DND-41 (cell line): ENCODE measurements at regions not wholly inside any gene's neighbourhood (a gene's known extent, or its start where the extent isn't known, plus 50 kb on each side); places are given as distances from the start of the nearest gene placed in this dataset.

Experiments used
- ATAC-seq: fragments of 200-7000 bp; cut with Tn5 transposase; 3 replicates; pipeline ENCODE4 v1.9.1; 2021; ENCODE audit warnings: low read depth; ENCODE audit not compliant: insufficient read depth
- DNase-seq: peaks from one replicate; pipeline ENCODE4 v3.0.0-alpha.2; 2020
- H2AFZ ChIP-seq: 2 replicates; pipeline ENCODE4 v1.6.0; 2012; ENCODE audit warnings: low read depth, low read length
- H3K27ac ChIP-seq: 2 replicates; pipeline ENCODE4 v1.5.1; 2012; ENCODE audit warnings: low read length, inconsistent platforms
- H3K27me3 ChIP-seq: fragments of 200-600 bp; sonication (generic); 2 replicates; pipeline ENCODE4 v1.6.0; 2012; ENCODE audit warnings: low read length, mild to moderate bottlenecking, inconsistent platforms; ENCODE audit not compliant: insufficient read depth, poor library complexity
- H3K36me3 ChIP-seq: 2 replicates; pipeline ENCODE4 v1.5.1; 2012; ENCODE audit warnings: low read length, inconsistent platforms; ENCODE audit not compliant: insufficient read depth
- H3K4me1 ChIP-seq: 2 replicates; pipeline ENCODE4 v1.5.1; 2012; ENCODE audit warnings: mild to moderate bottlenecking, low read length; ENCODE audit not compliant: insufficient read depth
- H3K4me2 ChIP-seq: 2 replicates; pipeline ENCODE4 v1.6.0; 2012; ENCODE audit warnings: mild to moderate bottlenecking, moderate library complexity, low read length, inconsistent platforms; ENCODE audit not compliant: insufficient read depth
- H3K4me3 ChIP-seq, 2 experiments: fragments of 200-600 bp in 1 of 2; shearing (Covaris generic) in 1 of 2; 2 replicates each; pipeline ENCODE4 v1.5.1; 2012 to 2016; ENCODE audit warnings: inconsistent platforms in 2 of 2, low read length in 2 of 2, mild to moderate bottlenecking in 2 of 2, low read depth in 1 of 2, moderate library complexity in 1 of 2
- H3K79me2 ChIP-seq: 2 replicates; pipeline ENCODE4 v1.6.0; 2012; ENCODE audit warnings: low read length, inconsistent platforms; ENCODE audit not compliant: insufficient read depth
- H3K9ac ChIP-seq: 2 replicates; pipeline ENCODE4 v1.6.0; 2012; ENCODE audit warnings: low read depth, mild to moderate bottlenecking, inconsistent platforms, low read length, moderate library complexity
- H3K9me3 ChIP-seq: 2 replicates; pipeline ENCODE4 v1.5.1; 2012; ENCODE audit warnings: low read length, moderate library complexity, mild to moderate bottlenecking, inconsistent platforms; ENCODE audit not compliant: insufficient read depth, severe bottlenecking
- H4K20me1 ChIP-seq: 2 replicates; pipeline ENCODE4 v1.6.0; 2012; ENCODE audit warnings: low read length; ENCODE audit not compliant: insufficient read depth
- EZH2 ChIP-seq: IDR thresholded peaks from 3 replicates; pipeline ENCODE4 v1.6.1; 2012; ENCODE audit warnings: borderline replicate concordance, low read depth, mild to moderate bottlenecking, moderate library complexity, low read length, inconsistent platforms; ENCODE audit not compliant: severe bottlenecking
- TF ChIP-seq, protein P1 (sequence below): IDR thresholded peaks from 2 replicates; pipeline ENCODE4 v1.5.1; 2012; ENCODE audit warnings: borderline replicate concordance, low read length, moderate library complexity, mild to moderate bottlenecking; ENCODE audit not compliant: poor library complexity, severe bottlenecking; ENCODE audit errors: extremely low read depth

DNA sequence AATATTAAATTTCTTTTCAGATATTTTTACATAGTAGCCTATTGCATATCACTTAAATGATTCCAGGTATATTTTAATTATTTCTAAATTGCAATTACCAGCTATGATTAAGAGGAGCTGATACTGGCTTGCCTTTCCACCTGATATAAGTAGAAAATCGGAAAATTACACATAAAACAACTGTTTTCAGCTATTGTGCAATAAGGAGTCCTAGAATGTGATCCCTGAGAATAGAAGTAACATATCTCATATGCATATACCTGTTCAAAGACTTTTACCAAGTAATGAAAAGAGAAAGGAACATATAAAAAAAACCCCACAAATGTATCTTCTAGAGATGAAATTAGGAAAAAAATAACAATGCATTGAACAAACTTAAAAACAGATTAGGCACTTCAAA is 1354.6 kb upstream of the PCDH9 start:
- DNase-seq: no peak
- H3K4me2 ChIP-seq: no peak overlapping the region
- H3K27ac ChIP-seq: no peak overlapping the region
- H3K27me3 ChIP-seq: no peaks in the 10 kb centered on the region
- H4K20me1 ChIP-seq: no peaks in the 10 kb centered on the region
- no peaks in the 10 kb centered on the region for H3K36me3 ChIP-seq
- H3K79me2 ChIP-seq: no peaks in the 10 kb centered on the region
- H3K9ac ChIP-seq: no peak overlapping the region
- H3K9me3 ChIP-seq: no peaks in the 10 kb centered on the region
- TF ChIP-seq, protein P1, sequence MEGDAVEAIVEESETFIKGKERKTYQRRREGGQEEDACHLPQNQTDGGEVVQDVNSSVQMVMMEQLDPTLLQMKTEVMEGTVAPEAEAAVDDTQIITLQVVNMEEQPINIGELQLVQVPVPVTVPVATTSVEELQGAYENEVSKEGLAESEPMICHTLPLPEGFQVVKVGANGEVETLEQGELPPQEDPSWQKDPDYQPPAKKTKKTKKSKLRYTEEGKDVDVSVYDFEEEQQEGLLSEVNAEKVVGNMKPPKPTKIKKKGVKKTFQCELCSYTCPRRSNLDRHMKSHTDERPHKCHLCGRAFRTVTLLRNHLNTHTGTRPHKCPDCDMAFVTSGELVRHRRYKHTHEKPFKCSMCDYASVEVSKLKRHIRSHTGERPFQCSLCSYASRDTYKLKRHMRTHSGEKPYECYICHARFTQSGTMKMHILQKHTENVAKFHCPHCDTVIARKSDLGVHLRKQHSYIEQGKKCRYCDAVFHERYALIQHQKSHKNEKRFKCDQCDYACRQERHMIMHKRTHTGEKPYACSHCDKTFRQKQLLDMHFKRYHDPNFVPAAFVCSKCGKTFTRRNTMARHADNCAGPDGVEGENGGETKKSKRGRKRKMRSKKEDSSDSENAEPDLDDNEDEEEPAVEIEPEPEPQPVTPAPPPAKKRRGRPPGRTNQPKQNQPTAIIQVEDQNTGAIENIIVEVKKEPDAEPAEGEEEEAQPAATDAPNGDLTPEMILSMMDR: no peak
- no peak for TF ChIP-seq EZH2
- no peak overlapping the region for H2AFZ ChIP-seq
- ATAC-seq: no peak
- H3K4me3 ChIP-seq: no peak overlapping the region
- no peaks in the 10 kb centered on the region for H3K4me1 ChIP-seq

GRCh38 chr13:68574053-68574452 is 1343.9 kb upstream of the PCDH9 start:
- no peak for ATAC-seq
- H4K20me1 ChIP-seq: no peaks in the 10 kb centered on the region
- H3K9ac ChIP-seq: no peak overlapping the region
- no peaks in the 10 kb centered on the region for H3K9me3 ChIP-seq
- H3K27ac ChIP-seq: no peak overlapping the region
- H3K36me3 ChIP-seq: no peaks in the 10 kb centered on the region
- no peak overlapping the region for H3K4me3 ChIP-seq
- no peak overlapping the region for H3K4me2 ChIP-seq
- TF ChIP-seq EZH2: no peak
- no peaks in the 10 kb centered on the region for H3K4me1 ChIP-seq
- H3K27me3 ChIP-seq: no peaks in the 10 kb centered on the region
- no peaks in the 10 kb centered on the region for H3K79me2 ChIP-seq
- H2AFZ ChIP-seq: no peak overlapping the region
- DNase-seq: no peak

DNA sequence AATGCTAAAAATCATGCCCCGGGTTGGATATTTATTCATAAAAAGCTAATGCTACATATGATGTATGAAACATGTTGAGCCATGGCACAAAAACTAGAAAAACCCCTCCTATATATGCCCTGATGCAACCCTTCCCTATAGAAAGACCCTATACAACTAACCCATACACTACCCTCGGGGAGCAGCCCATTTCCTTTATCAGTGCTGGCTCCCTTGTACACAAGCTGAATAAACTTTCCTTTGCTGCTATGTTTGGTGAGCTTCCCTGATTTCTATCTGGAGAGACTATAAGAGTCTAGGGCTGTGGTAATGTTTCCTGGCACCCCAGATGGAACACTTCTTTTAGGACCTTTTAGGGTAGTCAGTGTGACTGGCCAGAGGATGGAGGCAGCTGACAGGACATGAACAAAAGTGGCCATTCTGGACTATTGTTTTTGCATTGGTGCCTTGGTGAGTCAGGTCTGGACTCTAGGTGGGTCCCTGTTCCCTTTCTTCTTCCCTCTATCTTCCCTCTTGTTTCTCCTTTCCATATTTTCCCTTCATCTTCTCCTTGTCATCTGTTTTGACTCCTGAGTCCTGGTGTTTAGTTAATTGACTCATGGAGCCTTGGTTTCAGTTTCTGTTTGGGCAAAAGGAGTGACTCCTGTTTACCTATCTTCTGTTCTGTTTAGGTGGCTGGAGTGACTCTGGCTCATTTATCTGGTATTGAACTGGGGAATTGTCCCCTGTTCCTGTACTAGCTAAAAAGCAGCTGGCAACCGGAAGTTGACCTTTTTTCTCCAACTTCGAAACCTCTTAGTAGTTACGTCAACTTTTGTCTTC is 1321.8 kb upstream of the PCDH9 start:
- peak; percentile 22; the same call in 1 of the 3 replicates for ATAC-seq
- no peaks in the 10 kb centered on the region for H3K9me3 ChIP-seq

GRCh38 chr13:68550330-68550729 is 1320.2 kb upstream of the PCDH9 start:
- H3K27ac ChIP-seq: no peak overlapping the region
- ATAC-seq: no peak

More for the DNA sequence above, 1321.8 kb upstream of the PCDH9 start:
- no peaks in the 10 kb centered on the region for H3K27me3 ChIP-seq
- H4K20me1 ChIP-seq: no peaks in the 10 kb centered on the region; the same call in 1 of the 2 replicates
- peak overlapping the region; percentile 26 for H2AFZ ChIP-seq
- no peaks in the 10 kb centered on the region for H3K4me1 ChIP-seq
- no peaks in the 10 kb centered on the region for H3K79me2 ChIP-seq
- peak overlapping the region; percentile 36; the same call in 1 of the 2 replicates for H3K4me2 ChIP-seq
- no peak overlapping the region for H3K27ac ChIP-seq
- no peak for DNase-seq
- H3K36me3 ChIP-seq: no peaks in the 10 kb centered on the region
- H3K9ac ChIP-seq: no peak overlapping the region
- TF ChIP-seq, protein P1: no peak
- no peak for TF ChIP-seq EZH2
- H3K4me3 ChIP-seq: no peak overlapping the region

More at GRCh38 chr13:68550330-68550729, 1320.2 kb upstream of the PCDH9 start:
- TF ChIP-seq, protein P1: no peak
- no peak for TF ChIP-seq EZH2
- no peak overlapping the region for H2AFZ ChIP-seq
- no peak overlapping the region for H3K4me2 ChIP-seq
- no peak overlapping the region for H3K4me3 ChIP-seq
- H3K4me1 ChIP-seq: no peaks in the 10 kb centered on the region
- H3K79me2 ChIP-seq: no peaks in the 10 kb centered on the region
- H3K9ac ChIP-seq: no peak overlapping the region
- no peaks in the 10 kb centered on the region for H3K27me3 ChIP-seq
- no peaks in the 10 kb centered on the region for H3K36me3 ChIP-seq
- H3K9me3 ChIP-seq: no peaks in the 10 kb centered on the region
- no peaks in the 10 kb centered on the region; the same call in 1 of the 2 replicates for H4K20me1 ChIP-seq
- DNase-seq: no peak
